IMR-90 (cell line): ENCODE measurements at regions not wholly inside any gene's neighbourhood (a gene's known extent, or its start where the extent isn't known, plus 50 kb on each side); places are given as distances from the start of the nearest gene placed in this dataset.

ENCODE experiments used
- ATAC-seq: fragments of 200-7000 bp; cut with Tn5 transposase; 2 replicates; pipeline ENCODE4 v1.9.1; 2020; ENCODE audit warnings: low read depth, mild to moderate bottlenecking, moderate library complexity
- BruUV-seq: library from RNA; stranded (reverse); fragments of 400-500 nt; replicated peaks from 2 replicates; lab custom pipeline; 2021; lab: Mats Ljungman, UMichigan
- CTCF ChIA-PET: fragments of 300-600 bp; formaldehyde crosslinking; extraction: SDS; loops from one replicate; lab custom pipeline; 2021; ENCODE audit warnings: antibody characterized with exemption; lab: Yijun Ruan, JAX
- POLR2A ChIA-PET: fragments of 300-600 bp; sonication (Branson Sonifier 250); formaldehyde crosslinking; loops from one replicate; lab custom pipeline; 2022; ENCODE audit warnings: antibody characterized with exemption; ENCODE audit not compliant: unreplicated experiment; lab: Charles Lee
- DNase-seq: peaks from one replicate; pipeline ENCODE4 v3.0.0; 2013
- H2AFZ ChIP-seq: replicated peaks from 2 replicates; pipeline ENCODE3; 2013; ENCODE audit warnings: low read length, mild to moderate bottlenecking; ENCODE audit not compliant: poor library complexity
- H2AK5ac ChIP-seq: 2 replicates; pipeline ENCODE4 v1.6.1; 2013; ENCODE audit warnings: low read depth, low read length, inconsistent platforms
- H2AK9ac ChIP-seq: replicated peaks from 2 replicates; pipeline ENCODE3; 2013; ENCODE audit warnings: mild to moderate bottlenecking, low read depth, low read length, moderate library complexity; ENCODE audit not compliant: poor library complexity
- H2BK120ac ChIP-seq: 2 replicates; pipeline ENCODE4 v1.6.1; 2013; ENCODE audit warnings: low read depth, low read length, inconsistent platforms
- H2BK15ac ChIP-seq: 3 replicates; pipeline ENCODE4 v1.6.1; 2013; ENCODE audit warnings: low read depth, low read length, inconsistent platforms
- H2BK20ac ChIP-seq: 2 replicates; pipeline ENCODE4 v1.6.1; 2013; ENCODE audit warnings: low read depth, mild to moderate bottlenecking, inconsistent platforms, low read length, moderate library complexity
- H2BK5ac ChIP-seq: 2 replicates; pipeline ENCODE4 v1.6.1; 2013; ENCODE audit warnings: mild to moderate bottlenecking, low read depth, low read length, inconsistent platforms; ENCODE audit not compliant: poor library complexity, severe bottlenecking
- H3K14ac ChIP-seq: replicated peaks from 2 replicates; pipeline ENCODE4 v1.6.1; 2013; ENCODE audit warnings: low read depth, low read length, inconsistent platforms
- H3K18ac ChIP-seq: 2 replicates; pipeline ENCODE4 v1.6.1; 2013; ENCODE audit warnings: low read depth, low read length, control low read depth
- H3K23ac ChIP-seq: 2 replicates; pipeline ENCODE4 v1.6.1; 2013; ENCODE audit warnings: low read depth, low read length, inconsistent platforms
- H3K27ac ChIP-seq: 2 replicates; pipeline ENCODE4 v1.5.1; 2013; ENCODE audit warnings: mild to moderate bottlenecking, control low read depth, low read length; ENCODE audit not compliant: insufficient read depth
- H3K27me3 ChIP-seq: 2 replicates; pipeline ENCODE4 v1.6.1; 2013; ENCODE audit warnings: low read length; ENCODE audit not compliant: control insufficient read depth, insufficient read depth
- H3K36me3 ChIP-seq: 2 replicates; pipeline ENCODE4 v1.6.1; 2013; ENCODE audit warnings: low read length, mixed read lengths; ENCODE audit not compliant: control insufficient read depth, insufficient read depth
- H3K4ac ChIP-seq: 2 replicates; pipeline ENCODE4 v1.6.1; 2013; ENCODE audit warnings: low read depth, low read length, inconsistent platforms
- H3K4me1 ChIP-seq: 2 replicates; pipeline ENCODE4 v1.6.1; 2013; ENCODE audit warnings: low read length, mixed read lengths; ENCODE audit not compliant: control insufficient read depth, insufficient read depth
- H3K4me2 ChIP-seq: 2 replicates; pipeline ENCODE4 v1.6.1; 2013; ENCODE audit warnings: low read depth, mild to moderate bottlenecking, control low read depth, low read length, moderate library complexity
- H3K4me3 ChIP-seq: 2 replicates; pipeline ENCODE4 v1.5.1; 2013; ENCODE audit warnings: low read depth, mild to moderate bottlenecking, control low read depth, low read length, moderate library complexity; ENCODE audit not compliant: insufficient read depth
- H3K56ac ChIP-seq: 2 replicates; pipeline ENCODE4 v1.6.1; 2013; ENCODE audit warnings: low read length, inconsistent platforms; ENCODE audit not compliant: insufficient read depth; ENCODE audit errors: extremely low read depth
- H3K79me1 ChIP-seq, 2 experiments: 2 replicates each; pipeline ENCODE4 v1.6.1; 2013; ENCODE audit warnings: low read length in 2 of 2, inconsistent platforms in 1 of 2, low read depth in 1 of 2
- H3K9ac ChIP-seq: 2 replicates; pipeline ENCODE4 v1.6.1; 2013; ENCODE audit warnings: low read depth, low read length, control low read depth
- H3K9me1 ChIP-seq: 2 replicates; pipeline ENCODE4 v1.6.1; 2013; ENCODE audit warnings: low read length, inconsistent platforms; ENCODE audit not compliant: insufficient read depth
- H3K9me3 ChIP-seq: 2 replicates; pipeline ENCODE4 v1.6.1; 2013; ENCODE audit warnings: low read length; ENCODE audit not compliant: control insufficient read depth, insufficient read depth
- H4K20me1 ChIP-seq: 2 replicates; pipeline ENCODE4 v1.6.1; 2013; ENCODE audit warnings: low read length, inconsistent platforms; ENCODE audit not compliant: insufficient read depth
- H4K5ac ChIP-seq: 2 replicates; pipeline ENCODE4 v1.6.1; 2013; ENCODE audit warnings: mild to moderate bottlenecking, low read depth, low read length, control low read depth
- H4K8ac ChIP-seq, 2 experiments: 2 replicates each; pipeline ENCODE4 v1.6.1; 2013; ENCODE audit warnings: low read depth in 2 of 2, low read length in 2 of 2, control low read depth in 1 of 2, inconsistent platforms in 1 of 2
- H4K91ac ChIP-seq: 2 replicates; pipeline ENCODE4 v1.6.1; 2013; ENCODE audit warnings: low read depth, low read length, inconsistent platforms; ENCODE audit not compliant: insufficient read depth
- BHLHE40 ChIP-seq: fragments of 150-350 bp; IDR thresholded peaks from 2 replicates; pipeline ENCODE4 v1.6.1; 2016; ENCODE audit warnings: mild to moderate bottlenecking, low read depth, low read length
- CEBPB ChIP-seq: IDR thresholded peaks from 2 replicates; pipeline ENCODE4 v1.6.1; 2012; ENCODE audit warnings: low read depth, low read length, improper control_type of control experiment
- CHD1 ChIP-seq: IDR thresholded peaks from 2 replicates; pipeline ENCODE4 v1.6.1; 2012; ENCODE audit warnings: low read depth, low read length, improper control_type of control experiment
- FOS ChIP-seq: fragments of 150-350 bp; IDR thresholded peaks from 2 replicates; pipeline ENCODE4 v1.6.1; 2016; ENCODE audit warnings: low read depth, low read length
- MAFK ChIP-seq: IDR thresholded peaks from 2 replicates; pipeline ENCODE4 v1.6.1; 2012; ENCODE audit warnings: low read depth, low read length, improper control_type of control experiment
- MAZ ChIP-seq: IDR thresholded peaks from 2 replicates; pipeline ENCODE4 v1.6.1; 2012; ENCODE audit warnings: low read depth, mild to moderate bottlenecking, low read length, improper control_type of control experiment, moderate library complexity, borderline replicate concordance
- MXI1 ChIP-seq: IDR thresholded peaks from 2 replicates; pipeline ENCODE4 v1.6.1; 2012; ENCODE audit warnings: low read depth, mild to moderate bottlenecking, low read length, moderate library complexity, borderline replicate concordance
- NFE2L2 ChIP-seq: fragments of 150-350 bp; IDR thresholded peaks from 2 replicates; pipeline ENCODE4 v1.6.1; 2016; ENCODE audit warnings: low read depth, mild to moderate bottlenecking, low read length
- POLR2A ChIP-seq: IDR thresholded peaks from 2 replicates; pipeline ENCODE4 v1.6.1; 2012; ENCODE audit warnings: mild to moderate bottlenecking, low read depth, low read length
- RAD21 ChIP-seq: IDR thresholded peaks from 2 replicates; pipeline ENCODE4 v1.6.1; 2012; ENCODE audit warnings: low read length, improper control_type of control experiment
- RCOR1 ChIP-seq: IDR thresholded peaks from 2 replicates; pipeline ENCODE4 v1.6.1; 2012; ENCODE audit warnings: mild to moderate bottlenecking, low read length, improper control_type of control experiment; ENCODE audit not compliant: insufficient replicate concordance
- RFX5 ChIP-seq: IDR thresholded peaks from 2 replicates; pipeline ENCODE4 v1.8.0; 2012; ENCODE audit warnings: low read depth, mild to moderate bottlenecking, low read length, moderate library complexity
- SMC3 ChIP-seq: fragments of 150-350 bp; IDR thresholded peaks from 2 replicates; pipeline ENCODE4 v1.6.1; 2016; ENCODE audit warnings: low read depth, mild to moderate bottlenecking, antibody characterized with exemption, low read length, moderate library complexity
- WGBS, 2 experiments: methylation state at CpG; one replicate each; pipeline versions ENCODE4 v1.1.5 to v1.1.7; 2013; ENCODE audit warnings: missing lambda C conversion rate in 2 of 2; ENCODE audit not compliant: insufficient read length in 1 of 2; ENCODE audit errors: extremely low coverage in 2 of 2; 5-methylcytosine and 5-hydroxymethylcytosine counted together
- dilution Hi-C: fragments of 300-500 bp; cut with HindIII; formaldehyde crosslinking; loops from one replicate; pipeline ENCODE4 v1.14.3; 2018; ENCODE audit warnings: low sequenced_read_pairs; ENCODE audit not compliant: unreplicated experiment
- in situ Hi-C: fragments of 300-500 bp; cut with MboI; formaldehyde crosslinking; loops from 3 replicates; pipeline ENCODE4 v1.14.3; 2019; ENCODE audit warnings: low sequenced_read_pairs, inconsistent platforms, mixed read lengths
- intact Hi-C: fragments of 100-400 bp; cut with micrococcal nuclease; formaldehyde crosslinking; loops from 2 replicates; pipeline ENCODE4 v1.10.0; 2022
- TF ChIP-seq, protein P1 (sequence below): fragments of 150-350 bp; IDR thresholded peaks from 2 replicates; pipeline ENCODE4 v1.6.1; 2016; ENCODE audit warnings: low read depth, mild to moderate bottlenecking, low read length, moderate library complexity, borderline replicate concordance
- TF ChIP-seq, protein P2 (sequence below): fragments of 150-350 bp; IDR thresholded peaks from 2 replicates; pipeline ENCODE4 v1.6.1; 2017; ENCODE audit warnings: mild to moderate bottlenecking, antibody characterized with exemption, low read length, low read depth
- TF ChIP-seq, protein P3 (sequence below): conservative IDR thresholded peaks from 2 replicates; pipeline ENCODE4 v1.5.1; 2012; ENCODE audit warnings: mild to moderate bottlenecking, low read depth, low read length, improper control_type of control experiment

DNA sequence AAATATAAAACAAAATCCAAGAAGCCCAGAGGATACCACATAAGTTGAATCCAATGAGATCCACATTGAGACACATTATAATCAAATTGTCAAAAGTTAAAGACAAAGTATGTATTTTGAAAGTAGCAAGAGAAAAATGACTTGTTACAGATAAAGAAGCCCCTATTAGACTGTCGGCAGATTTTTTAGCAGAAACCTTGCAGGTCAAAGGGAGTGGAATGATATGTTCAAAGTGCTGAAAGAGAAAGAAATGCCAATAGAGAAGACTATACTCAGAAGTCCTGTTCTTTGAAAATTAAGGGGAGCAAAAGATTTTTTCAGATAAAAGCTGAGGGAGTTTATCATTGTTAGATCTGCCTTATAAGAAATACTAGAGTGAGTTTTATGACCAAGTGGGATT lies 148.9 kb upstream of the EPHA5 start:
- no CpG with 5 or more reads among the region's 1 CpG for WGBS, 2 experiments
- H3K4me1 ChIP-seq = no peaks in the 10 kb centered on the region
- H2BK20ac ChIP-seq = no peak overlapping the region
- H4K91ac ChIP-seq = no peak overlapping the region
- H4K20me1 ChIP-seq = no peaks in the 10 kb centered on the region
- intact Hi-C loops = no loop called here
- H2BK15ac ChIP-seq = no peak overlapping the region
- no peak overlapping the region for H3K27ac ChIP-seq
- H2AFZ ChIP-seq = no peak overlapping the region
- no peaks in the 10 kb centered on the region for H3K79me1 ChIP-seq
- H3K9ac ChIP-seq = no peak overlapping the region
- no peak overlapping the region for H3K23ac ChIP-seq
- no peaks in the 10 kb centered on the region for H3K36me3 ChIP-seq
- ATAC-seq = no peak
- POLR2A ChIA-PET = no interaction called here
- no peak overlapping the region for H2BK5ac ChIP-seq
- no peak overlapping the region for H3K4ac ChIP-seq
- no peaks in the 10 kb centered on the region for H3K9me1 ChIP-seq
- H3K4me3 ChIP-seq = no peak overlapping the region
- no TSS peak for BruUV-seq
- no peak overlapping the region for H3K14ac ChIP-seq
- TF ChIP-seq CHD1 (no peak), MAFK (no peak), RCOR1 (no peak), BHLHE40 (no peak), FOS (no peak), MAZ (no peak), POLR2A (no peak), CEBPB (no peak), SMC3 (no peak), RAD21 (no peak), RFX5 (no peak), NFE2L2 (no peak), MXI1 (no peak)
- TF ChIP-seq, protein P1, sequence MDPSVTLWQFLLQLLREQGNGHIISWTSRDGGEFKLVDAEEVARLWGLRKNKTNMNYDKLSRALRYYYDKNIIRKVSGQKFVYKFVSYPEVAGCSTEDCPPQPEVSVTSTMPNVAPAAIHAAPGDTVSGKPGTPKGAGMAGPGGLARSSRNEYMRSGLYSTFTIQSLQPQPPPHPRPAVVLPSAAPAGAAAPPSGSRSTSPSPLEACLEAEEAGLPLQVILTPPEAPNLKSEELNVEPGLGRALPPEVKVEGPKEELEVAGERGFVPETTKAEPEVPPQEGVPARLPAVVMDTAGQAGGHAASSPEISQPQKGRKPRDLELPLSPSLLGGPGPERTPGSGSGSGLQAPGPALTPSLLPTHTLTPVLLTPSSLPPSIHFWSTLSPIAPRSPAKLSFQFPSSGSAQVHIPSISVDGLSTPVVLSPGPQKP = no peak
- TF ChIP-seq, protein P2, sequence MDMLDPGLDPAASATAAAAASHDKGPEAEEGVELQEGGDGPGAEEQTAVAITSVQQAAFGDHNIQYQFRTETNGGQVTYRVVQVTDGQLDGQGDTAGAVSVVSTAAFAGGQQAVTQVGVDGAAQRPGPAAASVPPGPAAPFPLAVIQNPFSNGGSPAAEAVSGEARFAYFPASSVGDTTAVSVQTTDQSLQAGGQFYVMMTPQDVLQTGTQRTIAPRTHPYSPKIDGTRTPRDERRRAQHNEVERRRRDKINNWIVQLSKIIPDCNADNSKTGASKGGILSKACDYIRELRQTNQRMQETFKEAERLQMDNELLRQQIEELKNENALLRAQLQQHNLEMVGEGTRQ = no peak
- TF ChIP-seq, protein P3, sequence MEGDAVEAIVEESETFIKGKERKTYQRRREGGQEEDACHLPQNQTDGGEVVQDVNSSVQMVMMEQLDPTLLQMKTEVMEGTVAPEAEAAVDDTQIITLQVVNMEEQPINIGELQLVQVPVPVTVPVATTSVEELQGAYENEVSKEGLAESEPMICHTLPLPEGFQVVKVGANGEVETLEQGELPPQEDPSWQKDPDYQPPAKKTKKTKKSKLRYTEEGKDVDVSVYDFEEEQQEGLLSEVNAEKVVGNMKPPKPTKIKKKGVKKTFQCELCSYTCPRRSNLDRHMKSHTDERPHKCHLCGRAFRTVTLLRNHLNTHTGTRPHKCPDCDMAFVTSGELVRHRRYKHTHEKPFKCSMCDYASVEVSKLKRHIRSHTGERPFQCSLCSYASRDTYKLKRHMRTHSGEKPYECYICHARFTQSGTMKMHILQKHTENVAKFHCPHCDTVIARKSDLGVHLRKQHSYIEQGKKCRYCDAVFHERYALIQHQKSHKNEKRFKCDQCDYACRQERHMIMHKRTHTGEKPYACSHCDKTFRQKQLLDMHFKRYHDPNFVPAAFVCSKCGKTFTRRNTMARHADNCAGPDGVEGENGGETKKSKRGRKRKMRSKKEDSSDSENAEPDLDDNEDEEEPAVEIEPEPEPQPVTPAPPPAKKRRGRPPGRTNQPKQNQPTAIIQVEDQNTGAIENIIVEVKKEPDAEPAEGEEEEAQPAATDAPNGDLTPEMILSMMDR = no peak
- no peak overlapping the region for H2BK120ac ChIP-seq
- H3K18ac ChIP-seq = no peak overlapping the region
- in situ Hi-C loops = no loop called here
- no peak overlapping the region for H3K4me2 ChIP-seq
- H3K56ac ChIP-seq = no peak overlapping the region
- H3K9me3 ChIP-seq = peaks cover 9% of the 10 kb centered on the region
- H4K5ac ChIP-seq = no peak overlapping the region
- no peak overlapping the region for H2AK9ac ChIP-seq
- no peaks in the 10 kb centered on the region for H3K27me3 ChIP-seq
- H2AK5ac ChIP-seq = no peak overlapping the region
- no peak for DNase-seq
- dilution Hi-C loops = no loop called here
- CTCF ChIA-PET = no interaction called here
- H4K8ac ChIP-seq = no peak overlapping the region
